ENCODE measurements at regions not wholly inside any gene's neighbourhood (a gene's known extent, or its start where the extent isn't known, plus 50 kb on each side); places are given as distances from the start of the nearest gene placed in this dataset.
"Not testable (repeated sequence)": the region's sequence is repeated elsewhere in the genome, so short reads cannot be mapped to it uniquely, and the experiment has no call there.

DNA sequence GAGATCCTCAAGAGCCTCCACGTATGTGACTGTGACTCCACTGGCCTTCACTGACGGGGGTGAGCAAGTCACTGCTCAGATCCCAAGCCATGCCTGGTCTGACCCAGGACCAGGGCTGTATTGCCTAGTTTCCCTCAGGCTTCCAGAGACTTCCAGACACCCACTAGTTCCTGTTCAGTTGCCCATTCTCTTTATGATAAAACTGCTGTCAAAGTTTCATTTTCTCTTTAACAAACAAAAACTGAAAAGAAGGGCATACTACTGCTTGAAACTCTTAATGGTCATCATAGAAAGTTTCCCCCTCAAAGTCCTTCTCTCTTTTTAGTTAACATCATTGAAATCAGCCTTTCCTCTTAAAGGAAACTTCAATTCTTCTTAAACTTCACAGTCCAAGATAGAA is 105.7 kb upstream of the GHR start:
- DNase-seq (ENCODE audit: low read depth, low spot score) = no peak
- no peaks in the 10 kb centered on the region for H3K4me1 Mint-ChIP-seq
- TF ChIP-seq, protein P1, sequence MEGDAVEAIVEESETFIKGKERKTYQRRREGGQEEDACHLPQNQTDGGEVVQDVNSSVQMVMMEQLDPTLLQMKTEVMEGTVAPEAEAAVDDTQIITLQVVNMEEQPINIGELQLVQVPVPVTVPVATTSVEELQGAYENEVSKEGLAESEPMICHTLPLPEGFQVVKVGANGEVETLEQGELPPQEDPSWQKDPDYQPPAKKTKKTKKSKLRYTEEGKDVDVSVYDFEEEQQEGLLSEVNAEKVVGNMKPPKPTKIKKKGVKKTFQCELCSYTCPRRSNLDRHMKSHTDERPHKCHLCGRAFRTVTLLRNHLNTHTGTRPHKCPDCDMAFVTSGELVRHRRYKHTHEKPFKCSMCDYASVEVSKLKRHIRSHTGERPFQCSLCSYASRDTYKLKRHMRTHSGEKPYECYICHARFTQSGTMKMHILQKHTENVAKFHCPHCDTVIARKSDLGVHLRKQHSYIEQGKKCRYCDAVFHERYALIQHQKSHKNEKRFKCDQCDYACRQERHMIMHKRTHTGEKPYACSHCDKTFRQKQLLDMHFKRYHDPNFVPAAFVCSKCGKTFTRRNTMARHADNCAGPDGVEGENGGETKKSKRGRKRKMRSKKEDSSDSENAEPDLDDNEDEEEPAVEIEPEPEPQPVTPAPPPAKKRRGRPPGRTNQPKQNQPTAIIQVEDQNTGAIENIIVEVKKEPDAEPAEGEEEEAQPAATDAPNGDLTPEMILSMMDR (conservative IDR thresholded peaks at IDR 0.05) = no peak
- no peaks in the 10 kb centered on the region for H3K27me3 Mint-ChIP-seq (ENCODE audit: low read depth)
- H3K9me3 Mint-ChIP-seq = peaks cover 8% of the 10 kb centered on the region
- H3K27ac Mint-ChIP-seq (ENCODE audit: unreplicated experiment) = no peak overlapping the region
- H3K36me3 Mint-ChIP-seq (ENCODE audit: low read depth) = no peaks in the 10 kb centered on the region
- no peak overlapping the region for H3K4me3 Mint-ChIP-seq

DNA sequence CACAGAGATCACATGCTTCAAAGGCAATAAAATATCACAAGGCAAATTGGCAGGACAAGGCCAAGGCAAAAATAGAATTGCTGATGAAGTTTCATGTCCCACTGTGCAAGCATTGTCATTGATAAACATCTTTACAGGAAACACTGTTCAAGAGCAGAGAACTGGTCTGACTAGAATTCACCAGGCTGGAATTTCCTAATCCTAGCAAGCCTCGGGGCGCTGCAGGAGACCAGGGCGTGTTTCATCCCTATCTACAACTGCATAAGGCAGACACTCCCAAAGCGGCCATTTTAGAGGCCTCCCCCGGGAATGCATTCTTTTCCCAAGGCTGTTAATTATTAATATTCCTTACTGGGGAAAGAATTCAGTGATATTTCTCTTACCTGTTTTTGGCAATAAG is 103.7 kb upstream of the GHR start:
- H3K9me3 Mint-ChIP-seq; H3K27ac Mint-ChIP-seq (ENCODE audit: unreplicated experiment); H3K4me3 Mint-ChIP-seq; H3K27me3 Mint-ChIP-seq (ENCODE audit: low read depth); H3K36me3 Mint-ChIP-seq (ENCODE audit: low read depth); DNase-seq (ENCODE audit: low read depth, low spot score); H3K4me1 Mint-ChIP-seq: not testable (repeated sequence)

DNA sequence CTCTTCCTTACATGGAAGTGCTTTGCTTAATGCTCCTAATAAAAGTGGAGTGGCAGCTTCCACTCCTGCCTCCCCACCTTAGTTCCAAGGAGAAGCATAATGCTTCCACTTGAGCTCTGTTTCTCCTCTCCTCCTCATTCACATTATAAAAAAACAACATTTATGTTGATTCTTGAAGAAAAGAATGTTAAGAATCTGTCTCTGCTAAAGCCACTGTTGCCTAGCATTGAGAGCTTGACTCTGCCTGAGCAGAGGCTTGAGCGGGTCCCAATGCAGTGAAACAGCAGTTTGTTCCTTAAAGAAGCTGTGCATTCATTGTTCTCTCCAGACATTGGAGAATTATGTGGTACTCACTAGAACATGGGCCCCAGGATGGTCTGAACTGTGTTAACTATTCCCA is 101.5 kb upstream of the GHR start:
- Mint-ChIP-seq H3K4me3 (no peak overlapping the region), H3K4me1 (no peaks in the 10 kb centered on the region), H3K27ac (ENCODE audit: unreplicated experiment) (no peak overlapping the region), H3K27me3 (ENCODE audit: low read depth) (no peaks in the 10 kb centered on the region), H3K36me3 (ENCODE audit: low read depth) (no peaks in the 10 kb centered on the region), H3K9me3 (peaks cover 12% of the 10 kb centered on the region)
- no peak for DNase-seq (ENCODE audit: low read depth, low spot score)
- TF ChIP-seq, protein P1 (conservative IDR thresholded peaks at IDR 0.05) = no peak

DNA sequence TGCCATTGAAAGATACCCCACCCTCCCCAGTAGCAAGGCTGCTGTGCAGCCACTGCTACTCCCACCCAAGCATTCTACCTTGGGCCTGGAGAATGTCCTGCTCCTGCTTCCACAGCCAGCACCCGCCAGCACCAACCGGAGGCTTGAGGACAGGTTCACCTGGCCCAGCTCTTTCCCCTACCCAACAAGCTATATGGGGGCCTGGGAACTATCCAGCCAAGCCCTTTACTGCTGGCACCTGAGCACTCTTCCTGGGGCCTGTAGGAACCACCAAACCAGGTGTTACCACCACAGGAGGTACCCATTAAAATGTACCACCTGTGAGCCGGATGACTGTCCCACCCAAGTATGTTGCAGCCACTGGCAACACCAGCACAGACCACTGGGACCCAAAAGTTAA is 86.1 kb upstream of the GHR start:
- peaks cover 2% of the 10 kb centered on the region for H3K27me3 Mint-ChIP-seq (ENCODE audit: low read depth)
- no peak for DNase-seq (ENCODE audit: low read depth, low spot score)
- TF ChIP-seq, protein P1 (conservative IDR thresholded peaks at IDR 0.05) = no peak
- peaks cover 15% of the 10 kb centered on the region for H3K9me3 Mint-ChIP-seq
- H3K27ac Mint-ChIP-seq (ENCODE audit: unreplicated experiment) = no peak overlapping the region
- no peak overlapping the region for H3K4me3 Mint-ChIP-seq
- no peaks in the 10 kb centered on the region for H3K4me1 Mint-ChIP-seq
- H3K36me3 Mint-ChIP-seq (ENCODE audit: low read depth) = no peaks in the 10 kb centered on the region

DNA sequence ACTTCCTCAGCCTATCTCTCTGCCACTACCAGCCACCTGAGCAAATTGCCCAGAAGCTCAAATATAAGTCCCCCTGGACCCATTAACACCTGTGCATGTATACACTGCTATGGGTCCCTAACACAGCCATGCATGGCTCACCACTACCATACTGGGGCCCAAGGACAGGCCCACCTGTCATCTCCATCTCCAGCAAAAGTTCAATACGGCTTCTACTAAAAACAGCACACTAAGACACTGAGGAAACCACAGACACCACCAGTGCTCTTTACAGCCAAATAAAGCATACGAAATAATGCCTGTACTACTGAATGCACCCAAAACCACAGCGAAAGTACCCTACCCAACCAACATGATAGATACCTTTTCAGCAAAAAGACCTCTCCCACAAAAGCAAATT is 85.6 kb upstream of the GHR start:
- peaks cover 15% of the 10 kb centered on the region for H3K9me3 Mint-ChIP-seq

DNA sequence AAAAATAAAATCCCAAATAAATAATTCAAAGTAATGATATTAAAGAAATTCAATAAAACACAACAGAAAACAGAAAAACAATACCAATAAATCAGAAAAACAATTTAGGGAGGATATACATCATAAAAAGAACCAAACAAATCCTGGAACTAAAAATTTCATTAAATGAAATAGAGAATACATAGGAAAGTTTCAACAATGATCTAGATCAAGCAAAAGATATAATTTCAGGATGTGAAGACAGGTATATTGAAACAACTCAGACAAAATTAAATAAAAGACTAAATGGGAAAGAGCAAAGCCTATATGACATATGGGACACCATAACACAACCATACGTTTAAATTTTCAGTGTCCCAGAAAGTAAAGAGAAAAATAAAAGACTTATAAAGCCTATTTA is 85.1 kb upstream of the GHR start:
- no peak for DNase-seq (ENCODE audit: low read depth, low spot score)
- H3K4me1 Mint-ChIP-seq = no peaks in the 10 kb centered on the region
- no peak overlapping the region for H3K27ac Mint-ChIP-seq (ENCODE audit: unreplicated experiment)
- H3K9me3 Mint-ChIP-seq = peaks cover 15% of the 10 kb centered on the region
- H3K36me3 Mint-ChIP-seq (ENCODE audit: low read depth) = no peaks in the 10 kb centered on the region
- H3K4me3 Mint-ChIP-seq = no peak overlapping the region
- peaks cover 2% of the 10 kb centered on the region for H3K27me3 Mint-ChIP-seq (ENCODE audit: low read depth)
- TF ChIP-seq, protein P1 (conservative IDR thresholded peaks at IDR 0.05) = no peak

More for the DNA sequence above, 85.6 kb upstream of the GHR start:
- H3K4me1 Mint-ChIP-seq = no peaks in the 10 kb centered on the region
- H3K27ac Mint-ChIP-seq (ENCODE audit: unreplicated experiment) = no peak overlapping the region
- DNase-seq (ENCODE audit: low read depth, low spot score) = no peak
- TF ChIP-seq, protein P1 (conservative IDR thresholded peaks at IDR 0.05) = no peak
- H3K27me3 Mint-ChIP-seq (ENCODE audit: low read depth) = peaks cover 2% of the 10 kb centered on the region
- H3K4me3 Mint-ChIP-seq = no peak overlapping the region
- no peaks in the 10 kb centered on the region for H3K36me3 Mint-ChIP-seq (ENCODE audit: low read depth)

Data from neural crest cell (in vitro differentiated cells).